Activated gamma-delta T cell (primary cell): ENCODE measurements at regions not wholly inside any gene's neighbourhood (a gene's known extent, or its start where the extent isn't known, plus 50 kb on each side); places are given as distances from the start of the nearest gene placed in this dataset.
"Not testable (repeated sequence)": the region's sequence is repeated elsewhere in the genome, so short reads cannot be mapped to it uniquely, and the experiment has no call there.

Experiments used
- DNase-seq: peaks from one replicate; lab custom pipeline; 2025; lab: John Stamatoyannopoulos, UW

- DNase-seq: no peak
Measured at GRCh38 chr10:109070492-109070891, 852.8 kb downstream of the XPNPEP1 start.

DNA sequence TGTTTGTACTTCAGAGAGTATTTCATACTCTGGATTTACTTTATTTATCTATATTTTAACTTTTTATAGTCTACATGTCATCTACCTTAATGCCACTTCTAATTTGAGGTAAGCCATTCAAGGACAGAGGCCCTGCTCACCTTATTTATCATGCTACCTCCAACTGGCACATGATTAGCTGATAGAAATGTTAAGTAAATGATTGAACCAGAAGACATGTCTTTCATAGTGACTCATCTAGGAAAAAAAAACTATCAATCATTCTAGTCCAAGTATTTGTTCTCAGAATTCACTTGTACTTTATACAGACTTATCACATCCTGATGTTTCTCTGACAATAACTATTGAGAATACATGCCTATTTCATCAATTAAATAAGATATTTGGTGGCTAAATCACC lies 856.3 kb downstream of the XPNPEP1 start:
- DNase-seq: no peak

GRCh38 chr10:109065821-109066220 lies 857.5 kb downstream of the XPNPEP1 start:
- DNase-seq: no peak

DNA sequence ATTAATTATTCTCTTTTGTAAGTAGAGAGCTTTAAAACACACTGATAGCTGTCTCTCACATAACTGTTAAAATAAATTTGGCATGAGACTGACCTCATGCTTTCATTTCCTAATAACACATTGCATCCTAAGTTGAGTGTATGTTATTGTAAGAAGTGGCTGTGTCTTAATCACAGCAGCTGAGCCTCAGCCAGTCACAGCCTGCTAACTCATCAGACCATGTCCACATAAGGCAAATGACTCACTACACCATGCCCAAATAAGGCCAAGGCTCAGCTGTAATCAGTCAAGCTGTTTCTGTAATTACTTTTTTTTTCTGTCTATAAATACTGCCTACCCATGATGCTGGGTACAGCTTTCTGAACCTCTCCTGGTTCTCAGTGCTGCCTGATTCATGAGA lies 860.9 kb downstream of the XPNPEP1 start:
- no peak for DNase-seq

GRCh38 chr10:109055243-109055642 lies 868.1 kb downstream of the XPNPEP1 start:
- no peak for DNase-seq

DNA sequence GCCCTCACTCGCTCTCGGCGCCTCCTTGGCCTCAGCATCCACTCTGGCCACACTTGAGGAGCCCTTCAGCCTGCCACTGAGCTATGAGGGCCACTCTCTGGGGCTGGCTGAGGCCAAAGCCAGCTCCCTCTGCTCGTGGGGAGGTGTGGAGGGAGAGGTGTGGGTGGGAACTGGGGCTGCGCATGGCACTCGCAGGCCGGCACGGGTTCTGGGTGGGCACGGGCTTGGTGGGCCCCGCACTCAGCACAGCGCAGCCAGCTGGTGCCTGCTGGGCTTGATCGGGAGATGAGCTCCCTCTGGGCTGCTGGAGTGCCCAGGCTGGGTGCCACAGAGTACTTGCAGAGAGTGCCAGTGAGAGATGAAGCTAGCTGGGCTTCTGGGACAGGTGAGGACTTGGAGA lies 875.5 kb downstream of the XPNPEP1 start:
- DNase-seq: no peak

DNA sequence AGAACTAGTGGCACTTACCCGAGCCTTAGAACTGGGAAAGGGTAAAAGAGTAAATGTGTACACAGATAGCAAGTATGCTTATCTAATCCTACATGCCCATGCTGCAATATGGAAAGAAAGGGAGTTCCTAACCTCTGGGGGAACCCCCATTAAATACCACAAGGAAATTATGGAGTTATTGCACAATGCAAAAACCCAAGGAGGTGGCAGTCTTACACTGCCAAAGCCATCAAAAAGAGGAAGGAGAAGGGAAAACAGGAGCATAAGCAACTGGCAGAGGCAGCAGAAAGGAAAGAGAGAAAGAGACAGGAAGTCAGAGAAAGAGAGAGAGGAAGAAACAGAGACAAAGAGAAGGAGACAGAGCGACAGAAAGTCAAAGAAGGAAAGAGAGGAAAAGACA lies 876.9 kb downstream of the XPNPEP1 start:
- DNase-seq: not testable (repeated sequence)

- no peak for DNase-seq
Measured at GRCh38 chr10:109040622-109041021, 882.7 kb downstream of the XPNPEP1 start.

DNA sequence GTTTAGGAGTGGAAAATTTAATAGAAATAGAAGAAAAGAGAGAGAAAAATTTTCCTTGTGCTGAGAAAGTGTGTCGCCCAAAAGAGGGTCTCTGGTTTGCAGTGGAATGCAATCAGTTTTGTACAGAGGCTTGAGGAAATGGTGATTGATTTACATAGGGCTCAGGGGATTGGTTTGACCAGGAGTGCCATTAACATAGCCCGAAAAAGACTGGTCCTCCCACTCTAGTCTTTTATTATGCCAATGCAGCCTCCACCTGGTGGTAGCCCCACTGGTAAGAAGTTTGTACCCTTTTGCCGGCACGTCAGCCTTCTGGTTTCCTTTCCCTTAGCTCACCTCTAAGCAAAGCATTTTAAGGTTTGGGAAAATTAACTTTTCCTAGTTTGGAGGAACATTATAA lies 885.3 kb downstream of the XPNPEP1 start:
- DNase-seq: no peak

DNA sequence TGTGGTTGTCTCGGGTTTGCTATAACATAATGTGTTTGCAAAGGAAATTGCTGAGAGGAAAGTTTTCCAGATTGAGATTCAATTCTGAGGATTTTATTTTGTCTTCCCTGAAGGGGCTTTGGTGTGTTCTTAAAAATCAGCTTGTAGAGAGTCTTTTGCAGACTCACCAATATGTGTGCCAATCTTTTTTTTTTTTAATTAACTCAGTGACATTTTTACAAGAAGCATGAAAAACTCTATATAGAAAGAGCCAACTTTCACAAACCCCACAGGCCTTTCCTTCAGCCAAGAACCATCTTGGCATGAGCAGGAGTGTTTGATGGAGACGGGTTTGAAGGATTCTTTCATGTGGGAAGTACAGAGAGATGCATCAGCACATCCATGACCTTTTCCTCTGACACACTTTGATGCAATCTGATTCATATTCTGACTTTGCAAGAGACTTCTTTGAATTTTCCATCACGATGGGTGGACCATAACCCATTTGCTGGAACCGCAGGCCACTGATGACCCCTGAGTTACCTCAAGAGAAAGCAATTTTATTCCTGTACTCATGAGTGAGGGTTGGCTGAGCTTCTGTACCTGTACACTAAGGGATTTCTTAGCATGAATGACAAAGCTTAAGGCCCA lies 892.6 kb downstream of the XPNPEP1 start:
- DNase-seq: no peak

GRCh38 chr10:109029870-109030269 lies 893.4 kb downstream of the XPNPEP1 start:
- no peak for DNase-seq

- DNase-seq: no peak
Measured at GRCh38 chr10:109027534-109028185, 895.7 kb downstream of the XPNPEP1 start.

DNA sequence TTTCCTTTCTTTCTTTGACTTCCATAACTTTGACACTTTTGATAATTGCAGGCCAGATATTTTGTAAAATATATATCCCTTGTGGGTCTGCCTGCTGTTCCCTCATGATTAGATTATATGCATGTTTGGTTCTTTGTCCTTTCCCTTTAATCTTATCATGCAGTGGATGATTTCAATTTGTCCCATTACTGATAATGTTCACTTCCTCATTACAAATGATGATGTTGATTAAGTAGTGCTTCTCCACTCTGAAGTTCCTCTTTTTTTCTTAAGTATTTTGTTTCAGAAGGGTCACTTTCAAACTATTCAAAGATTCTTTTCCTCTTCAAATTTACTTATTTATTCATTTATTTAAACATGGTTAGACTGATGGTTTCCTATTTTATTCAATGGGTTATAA lies 898.1 kb downstream of the XPNPEP1 start:
- DNase-seq: no peak

GRCh38 chr10:109022417-109023049 lies 900.8 kb downstream of the XPNPEP1 start:
- DNase-seq: no peak

DNA sequence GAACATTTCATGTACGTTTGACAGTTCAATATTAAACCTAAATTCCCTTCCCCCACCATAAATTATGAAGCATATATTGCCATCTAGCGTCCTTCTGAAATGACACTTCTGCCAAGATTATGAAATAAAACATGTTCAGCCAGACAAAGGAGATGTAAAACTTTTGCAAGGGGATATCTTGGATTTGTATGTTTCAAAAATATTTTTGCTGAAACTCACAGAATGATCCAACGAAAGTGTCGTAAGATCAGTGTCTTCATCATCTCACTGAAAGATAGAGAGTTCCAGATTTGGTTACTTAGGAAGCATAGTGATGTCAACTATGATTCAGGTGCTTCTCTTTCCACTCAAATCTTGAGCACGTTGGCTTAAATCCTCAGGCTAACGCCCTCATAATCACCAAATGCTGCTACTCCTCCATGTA lies 904.3 kb downstream of the XPNPEP1 start:
- no peak for DNase-seq

- no peak for DNase-seq
Measured at GRCh38 chr10:109007514-109007913, 915.8 kb downstream of the XPNPEP1 start.

DNA sequence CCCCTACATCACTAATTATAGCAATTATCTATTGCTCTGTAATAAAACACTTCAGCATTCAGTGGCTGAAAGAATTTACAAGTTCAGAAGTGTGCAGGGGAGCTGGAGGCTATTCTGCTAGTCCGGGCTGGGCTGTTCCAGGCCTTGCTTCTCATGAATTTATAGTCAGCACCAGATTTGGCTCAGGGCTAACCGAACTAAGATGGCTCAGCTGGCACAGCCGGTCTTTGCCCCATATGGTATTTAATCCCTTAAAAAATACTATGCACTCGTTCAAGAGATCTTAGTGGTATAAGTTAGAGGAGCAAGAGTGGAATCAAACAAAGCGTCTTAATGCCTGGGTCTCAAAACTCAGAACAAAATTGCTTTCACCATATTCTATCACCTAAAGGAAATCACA lies 932.9 kb downstream of the XPNPEP1 start:
- DNase-seq: no peak

- no peak for DNase-seq
Measured at GRCh38 chr10:108989976-108990375, 933.3 kb downstream of the XPNPEP1 start.

- no peak for DNase-seq
Measured at GRCh38 chr10:108982159-108982558, 941.2 kb downstream of the XPNPEP1 start.

DNA sequence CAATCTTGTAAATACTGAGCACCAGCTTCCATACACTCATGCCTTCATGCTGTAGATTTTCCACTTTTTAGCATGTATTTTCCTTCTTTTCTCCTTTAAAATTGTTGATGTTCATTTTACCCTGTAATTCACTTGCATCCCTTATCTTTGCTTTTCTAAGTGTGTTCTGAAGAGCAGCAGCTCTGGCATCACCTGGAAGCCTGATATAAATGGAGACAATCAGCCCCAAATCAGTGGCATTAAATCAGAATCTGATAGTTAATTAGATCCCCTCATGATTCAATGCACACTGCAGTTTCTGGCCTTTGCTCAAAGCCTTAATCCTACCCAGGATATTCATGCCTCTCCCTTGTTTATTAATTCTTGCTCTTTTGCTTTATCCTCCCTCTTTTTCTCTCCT lies 942.4 kb downstream of the XPNPEP1 start:
- no peak for DNase-seq

DNA sequence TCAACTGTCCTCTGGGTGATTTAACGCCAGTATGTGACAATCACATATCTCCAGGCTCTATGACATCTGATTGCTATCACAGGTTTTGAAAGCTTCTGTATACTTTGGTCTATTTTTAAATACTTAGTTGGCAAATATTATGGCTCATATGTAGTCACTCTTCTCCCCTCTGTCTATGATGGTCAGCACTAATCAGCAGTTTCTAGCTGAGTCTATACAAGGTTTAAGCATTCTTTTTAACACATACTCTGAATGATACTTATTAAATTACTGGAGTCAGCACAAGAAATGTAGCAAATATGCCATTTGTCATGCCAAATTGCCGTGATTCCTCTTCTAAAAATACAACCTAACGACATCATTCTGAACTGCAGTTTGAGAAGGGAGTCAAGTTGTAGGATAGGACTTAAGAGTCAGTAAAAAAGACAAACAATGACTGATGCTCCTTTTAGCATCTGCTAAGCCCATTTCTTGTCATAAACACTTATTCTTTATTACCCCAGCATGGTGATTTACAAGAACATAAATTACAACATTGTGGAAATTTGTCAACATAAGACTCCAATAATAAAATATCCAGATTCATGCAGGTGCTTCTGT lies 947.8 kb downstream of the XPNPEP1 start:
- DNase-seq: no peak

DNA sequence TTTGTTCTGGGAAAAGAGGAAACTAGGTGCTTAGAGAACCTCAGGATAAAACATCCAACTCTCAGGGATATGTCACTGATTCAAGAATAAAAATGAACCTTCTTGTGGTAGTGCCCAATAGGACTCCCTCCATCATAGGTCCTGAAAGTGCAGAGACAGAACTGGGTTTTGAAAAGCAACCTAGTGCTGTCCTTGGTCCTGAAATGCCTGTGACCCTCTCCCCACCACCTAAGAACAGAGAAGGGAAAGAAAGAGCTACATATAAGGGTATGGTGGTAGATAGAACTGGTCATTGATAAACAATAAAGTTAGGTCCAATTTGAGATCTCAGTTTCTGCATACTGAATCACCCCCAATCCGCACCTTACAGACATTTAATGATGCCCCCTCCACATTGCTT lies 953.3 kb downstream of the XPNPEP1 start:
- DNase-seq: no peak

DNA sequence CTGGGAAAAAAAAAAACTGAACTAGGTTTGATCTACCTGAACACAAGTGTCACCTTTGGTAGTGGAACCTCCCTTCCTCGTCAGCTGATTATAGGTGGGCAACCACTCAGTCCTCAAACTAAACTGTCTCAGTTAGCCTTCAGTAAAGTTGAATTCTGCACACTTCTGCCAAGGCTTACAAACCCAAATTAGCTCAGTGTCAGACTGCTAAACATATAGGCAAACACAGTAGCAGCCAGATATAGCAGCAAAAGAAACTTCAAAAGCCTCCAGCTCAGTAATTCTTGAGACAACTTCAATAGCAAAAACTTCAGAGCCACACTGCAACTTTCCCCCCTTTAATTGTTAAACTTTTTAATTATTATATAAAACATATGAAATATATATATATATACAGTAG lies 956.9 kb downstream of the XPNPEP1 start:
- no peak for DNase-seq
